DND-41 (cell line): ENCODE measurements at regions not wholly inside any gene's neighbourhood (a gene's known extent, or its start where the extent isn't known, plus 50 kb on each side); places are given as distances from the start of the nearest gene placed in this dataset.

Source experiments
- CTCF ChIP-seq: IDR thresholded peaks from 2 replicates; pipeline ENCODE4 v1.5.1; 2012; ENCODE audit warnings: borderline replicate concordance, low read length, moderate library complexity, mild to moderate bottlenecking; ENCODE audit not compliant: poor library complexity, severe bottlenecking; ENCODE audit errors: extremely low read depth
- EZH2 ChIP-seq: IDR thresholded peaks from 3 replicates; pipeline ENCODE4 v1.6.1; 2012; ENCODE audit warnings: borderline replicate concordance, low read depth, mild to moderate bottlenecking, moderate library complexity, low read length, inconsistent platforms; ENCODE audit not compliant: severe bottlenecking

GRCh38 chr6:80482056-80482455 lies 375.6 kb downstream of the BCKDHB start:
- TF ChIP-seq CTCF (no peak), EZH2 (no peak)
